SK-N-SH treated with all-trans-retinoic acid at 6 μM for 48 hours (cell line): ENCODE measurements at regions not wholly inside any gene's neighbourhood (a gene's known extent, or its start where the extent isn't known, plus 50 kb on each side); places are given as distances from the start of the nearest gene placed in this dataset.
"Not testable (repeated sequence)": the region's sequence is repeated elsewhere in the genome, so short reads cannot be mapped to it uniquely, and the experiment has no call there.

Experiments
- ATAC-seq: fragments of 200-7000 bp; cut with Tn5 transposase; 3 replicates; pipeline ENCODE4 v1.9.1; 2020; ENCODE audit warnings: mild to moderate bottlenecking, moderate library complexity
- ARNTL ChIP-seq: fragments of 450-650 bp; formaldehyde crosslinking; IDR thresholded peaks from 2 replicates; pipeline ENCODE4 v1.5.0; 2020; ENCODE audit warnings: low read depth, mild to moderate bottlenecking, moderate library complexity, borderline replicate concordance
- BACH2 ChIP-seq: fragments of 250-450 bp; sonication (Bioruptor Pico); IDR thresholded peaks from 2 replicates; pipeline ENCODE4 v1.9.0; 2021; ENCODE audit warnings: mild to moderate bottlenecking, borderline replicate concordance
- ESRRG ChIP-seq: fragments of 250-450 bp; sonication (Bioruptor Pico); IDR thresholded peaks from 2 replicates; pipeline ENCODE4 v1.6.1; 2021; ENCODE audit warnings: mild to moderate bottlenecking
- GLIS3 ChIP-seq: fragments of 250-450 bp; sonication (Bioruptor Pico); IDR thresholded peaks from 2 replicates; pipeline ENCODE4 v1.5.0; 2020; ENCODE audit warnings: mild to moderate bottlenecking, moderate library complexity
- ISL1 ChIP-seq: fragments of 250-450 bp; sonication (Bioruptor Pico); IDR thresholded peaks from 2 replicates; pipeline ENCODE4 v2.1.2; 2022; ENCODE audit warnings: mild to moderate bottlenecking, moderate library complexity
- OSR1 ChIP-seq: fragments of 250-450 bp; sonication (Bioruptor Pico); IDR thresholded peaks from 2 replicates; pipeline ENCODE4 v1.8.0; 2022; ENCODE audit warnings: moderate library complexity, mild to moderate bottlenecking, inconsistent platforms
- PATZ1 ChIP-seq: fragments of 250-450 bp; sonication (Bioruptor Pico); IDR thresholded peaks from 2 replicates; pipeline ENCODE4 v1.8.0; 2020; ENCODE audit warnings: mild to moderate bottlenecking, moderate library complexity, borderline replicate concordance
- RARB ChIP-seq: fragments of 250-450 bp; sonication (Bioruptor Pico); IDR thresholded peaks from 2 replicates; pipeline ENCODE4 v1.8.0; 2021; ENCODE audit warnings: mild to moderate bottlenecking, moderate library complexity
- SNAI2 ChIP-seq: fragments of 250-450 bp; sonication (Bioruptor Pico); IDR thresholded peaks from 2 replicates; pipeline ENCODE4 v1.5.0; 2020; ENCODE audit warnings: mild to moderate bottlenecking, moderate library complexity
- TCF4 ChIP-seq: fragments of 250-450 bp; sonication (Bioruptor Pico); IDR thresholded peaks from 2 replicates; pipeline ENCODE4 v1.8.0; 2021; ENCODE audit warnings: mild to moderate bottlenecking, moderate library complexity, borderline replicate concordance
- TOX ChIP-seq: fragments of 250-450 bp; sonication (Bioruptor Pico); IDR thresholded peaks from 2 replicates; pipeline ENCODE4 v1.8.0; 2021; ENCODE audit warnings: mild to moderate bottlenecking, moderate library complexity, borderline replicate concordance
- ZFP3 ChIP-seq: fragments of 250-450 bp; sonication (Bioruptor Pico); IDR thresholded peaks from 2 replicates; pipeline ENCODE4 v1.5.0; 2020; ENCODE audit warnings: mild to moderate bottlenecking, moderate library complexity
- ZFP30 ChIP-seq: fragments of 450-650 bp; formaldehyde crosslinking; IDR thresholded peaks from 2 replicates; pipeline ENCODE4 v1.5.0; 2022; ENCODE audit warnings: mild to moderate bottlenecking, moderate library complexity
- ZNF565 ChIP-seq: fragments of 450-650 bp; formaldehyde crosslinking; conservative IDR thresholded peaks from 2 replicates; pipeline ENCODE4 v1.5.0; 2020; ENCODE audit warnings: low read depth, mild to moderate bottlenecking, moderate library complexity
- ZNF70 ChIP-seq: fragments of 450-650 bp; formaldehyde crosslinking; IDR thresholded peaks from 2 replicates; pipeline ENCODE4 v1.5.0; 2020; ENCODE audit warnings: mild to moderate bottlenecking, moderate library complexity
- ZNF8 ChIP-seq: fragments of 450-650 bp; formaldehyde crosslinking; IDR thresholded peaks from 2 replicates; pipeline ENCODE4 v1.5.0; 2020; ENCODE audit warnings: mild to moderate bottlenecking, moderate library complexity
- TF ChIP-seq, protein P1 (sequence below): fragments of 250-450 bp; sonication (Bioruptor Pico); IDR thresholded peaks from 2 replicates; pipeline ENCODE4 v1.5.1; 2021; ENCODE audit warnings: mild to moderate bottlenecking, moderate library complexity
- TF ChIP-seq, protein P2 (sequence below): fragments of 250-450 bp; sonication (Bioruptor Pico); IDR thresholded peaks from 2 replicates; pipeline ENCODE4 v1.5.1; 2020; ENCODE audit warnings: low read depth, mild to moderate bottlenecking, moderate library complexity
- TF ChIP-seq, protein P3 (sequence below): fragments of 250-450 bp; sonication (Bioruptor Pico); IDR thresholded peaks from 2 replicates; pipeline ENCODE4 v1.5.0; 2020; ENCODE audit warnings: mild to moderate bottlenecking, moderate library complexity
- TF ChIP-seq, protein P4 (sequence below): fragments of 250-450 bp; sonication (Bioruptor Pico); IDR thresholded peaks from 2 replicates; pipeline ENCODE4 v1.8.0; 2021; ENCODE audit warnings: low read depth, mild to moderate bottlenecking, moderate library complexity, borderline replicate concordance

DNA sequence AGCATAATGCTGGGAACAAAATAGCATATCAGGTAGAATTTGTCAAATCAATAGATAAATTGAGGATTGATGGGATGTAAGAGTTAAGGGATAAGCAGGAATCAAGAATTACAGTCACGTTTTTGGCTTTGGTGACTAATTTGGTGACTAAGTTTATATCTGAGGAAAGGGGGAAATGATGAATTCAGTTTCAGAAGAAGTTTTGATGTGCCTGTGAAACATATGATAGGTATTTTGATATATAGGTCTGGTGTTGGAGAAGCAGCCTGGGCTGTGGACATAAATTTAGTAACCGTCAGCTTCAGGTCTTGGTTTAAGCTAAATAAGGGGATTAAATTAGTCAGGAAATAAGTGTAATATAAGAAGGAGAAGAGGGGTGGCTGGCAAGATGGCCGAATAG is 79.0 kb upstream of the EDA2R start:
- no peak for TF ChIP-seq GLIS3 (CRISPR knock-in tag)
- no peak for TF ChIP-seq ISL1 (CRISPR knock-in tag)
- TF ChIP-seq ZFP3: no peak
- TF ChIP-seq TCF4: no peak
- no peak for TF ChIP-seq RARB (CRISPR knock-in tag)
- TF ChIP-seq, protein P1, sequence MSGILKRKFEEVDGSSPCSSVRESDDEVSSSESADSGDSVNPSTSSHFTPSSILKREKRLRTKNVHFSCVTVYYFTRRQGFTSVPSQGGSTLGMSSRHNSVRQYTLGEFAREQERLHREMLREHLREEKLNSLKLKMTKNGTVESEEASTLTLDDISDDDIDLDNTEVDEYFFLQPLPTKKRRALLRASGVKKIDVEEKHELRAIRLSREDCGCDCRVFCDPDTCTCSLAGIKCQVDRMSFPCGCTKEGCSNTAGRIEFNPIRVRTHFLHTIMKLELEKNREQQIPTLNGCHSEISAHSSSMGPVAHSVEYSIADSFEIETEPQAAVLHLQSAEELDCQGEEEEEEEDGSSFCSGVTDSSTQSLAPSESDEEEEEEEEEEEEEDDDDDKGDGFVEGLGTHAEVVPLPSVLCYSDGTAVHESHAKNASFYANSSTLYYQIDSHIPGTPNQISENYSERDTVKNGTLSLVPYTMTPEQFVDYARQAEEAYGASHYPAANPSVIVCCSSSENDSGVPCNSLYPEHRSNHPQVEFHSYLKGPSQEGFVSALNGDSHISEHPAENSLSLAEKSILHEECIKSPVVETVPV (CRISPR knock-in tag): no peak
- no peak for TF ChIP-seq ESRRG
- TF ChIP-seq ZFP30 (CRISPR knock-in tag): no peak
- TF ChIP-seq ZNF8 (CRISPR knock-in tag): no peak

DNA sequence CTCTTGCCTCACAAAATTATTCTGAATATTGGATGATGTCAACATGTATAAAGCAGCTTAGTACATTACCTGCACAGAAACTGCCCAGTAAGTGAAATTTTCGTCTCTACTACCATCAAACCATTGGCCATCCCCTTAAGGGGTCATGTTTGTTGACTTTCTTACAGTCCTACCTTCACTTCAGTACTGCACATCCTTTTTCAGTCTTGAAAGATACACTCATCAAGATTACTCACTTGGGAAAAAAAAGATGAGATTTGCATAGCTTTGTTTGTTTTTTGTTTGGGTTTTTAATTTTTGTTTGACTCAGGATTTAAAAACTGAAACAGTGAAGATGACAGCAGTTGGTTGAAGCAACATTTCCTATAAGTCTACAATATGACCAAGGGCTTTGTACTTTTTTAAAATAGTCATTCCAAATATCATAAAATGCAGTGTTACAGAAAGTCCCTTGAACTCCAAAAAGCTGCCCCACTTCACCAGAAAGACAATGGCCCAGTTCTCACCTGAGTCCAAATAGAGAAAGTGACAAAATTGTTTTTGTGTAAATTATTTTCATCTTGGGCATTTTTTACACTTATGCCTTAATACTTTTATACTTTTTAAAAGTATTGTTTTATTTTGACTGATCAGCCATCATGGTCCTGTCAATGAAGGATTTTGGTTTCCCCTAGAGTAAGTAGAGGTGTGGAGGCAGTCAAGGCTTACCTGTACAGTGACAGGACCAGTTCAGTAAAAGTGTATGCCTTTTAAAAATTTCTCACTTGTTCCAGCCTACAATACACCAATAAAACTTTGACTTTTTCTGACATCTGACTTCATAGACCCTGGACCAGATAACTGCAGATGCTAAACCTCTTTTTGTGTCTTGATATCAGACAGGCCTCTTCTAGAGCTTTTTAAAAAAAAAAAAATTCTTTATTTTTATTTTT is 59.7 kb upstream of the EDA2R start:
- no peak for TF ChIP-seq ISL1 (CRISPR knock-in tag)
- no peak for TF ChIP-seq ZNF70 (CRISPR knock-in tag)
- TF ChIP-seq TOX (CRISPR knock-in tag): no peak
- TF ChIP-seq, protein P2, sequence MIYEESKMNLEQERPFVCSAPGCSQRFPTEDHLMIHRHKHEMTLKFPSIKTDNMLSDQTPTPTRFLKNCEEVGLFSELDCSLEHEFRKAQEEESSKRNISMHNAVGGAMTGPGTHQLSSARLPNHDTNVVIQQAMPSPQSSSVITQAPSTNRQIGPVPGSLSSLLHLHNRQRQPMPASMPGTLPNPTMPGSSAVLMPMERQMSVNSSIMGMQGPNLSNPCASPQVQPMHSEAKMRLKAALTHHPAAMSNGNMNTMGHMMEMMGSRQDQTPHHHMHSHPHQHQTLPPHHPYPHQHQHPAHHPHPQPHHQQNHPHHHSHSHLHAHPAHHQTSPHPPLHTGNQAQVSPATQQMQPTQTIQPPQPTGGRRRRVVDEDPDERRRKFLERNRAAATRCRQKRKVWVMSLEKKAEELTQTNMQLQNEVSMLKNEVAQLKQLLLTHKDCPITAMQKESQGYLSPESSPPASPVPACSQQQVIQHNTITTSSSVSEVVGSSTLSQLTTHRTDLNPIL (CRISPR knock-in tag): no peak
- TF ChIP-seq TCF4: no peak
- no peak for TF ChIP-seq GLIS3 (CRISPR knock-in tag)
- TF ChIP-seq ZNF565 (CRISPR knock-in tag): no peak
- no peak for TF ChIP-seq RARB (CRISPR knock-in tag)
- no peak for TF ChIP-seq SNAI2 (CRISPR knock-in tag)
- no peak for TF ChIP-seq PATZ1 (CRISPR knock-in tag)
- TF ChIP-seq BACH2 (CRISPR knock-in tag): no peak
- no peak for TF ChIP-seq ARNTL
- TF ChIP-seq, protein P3, sequence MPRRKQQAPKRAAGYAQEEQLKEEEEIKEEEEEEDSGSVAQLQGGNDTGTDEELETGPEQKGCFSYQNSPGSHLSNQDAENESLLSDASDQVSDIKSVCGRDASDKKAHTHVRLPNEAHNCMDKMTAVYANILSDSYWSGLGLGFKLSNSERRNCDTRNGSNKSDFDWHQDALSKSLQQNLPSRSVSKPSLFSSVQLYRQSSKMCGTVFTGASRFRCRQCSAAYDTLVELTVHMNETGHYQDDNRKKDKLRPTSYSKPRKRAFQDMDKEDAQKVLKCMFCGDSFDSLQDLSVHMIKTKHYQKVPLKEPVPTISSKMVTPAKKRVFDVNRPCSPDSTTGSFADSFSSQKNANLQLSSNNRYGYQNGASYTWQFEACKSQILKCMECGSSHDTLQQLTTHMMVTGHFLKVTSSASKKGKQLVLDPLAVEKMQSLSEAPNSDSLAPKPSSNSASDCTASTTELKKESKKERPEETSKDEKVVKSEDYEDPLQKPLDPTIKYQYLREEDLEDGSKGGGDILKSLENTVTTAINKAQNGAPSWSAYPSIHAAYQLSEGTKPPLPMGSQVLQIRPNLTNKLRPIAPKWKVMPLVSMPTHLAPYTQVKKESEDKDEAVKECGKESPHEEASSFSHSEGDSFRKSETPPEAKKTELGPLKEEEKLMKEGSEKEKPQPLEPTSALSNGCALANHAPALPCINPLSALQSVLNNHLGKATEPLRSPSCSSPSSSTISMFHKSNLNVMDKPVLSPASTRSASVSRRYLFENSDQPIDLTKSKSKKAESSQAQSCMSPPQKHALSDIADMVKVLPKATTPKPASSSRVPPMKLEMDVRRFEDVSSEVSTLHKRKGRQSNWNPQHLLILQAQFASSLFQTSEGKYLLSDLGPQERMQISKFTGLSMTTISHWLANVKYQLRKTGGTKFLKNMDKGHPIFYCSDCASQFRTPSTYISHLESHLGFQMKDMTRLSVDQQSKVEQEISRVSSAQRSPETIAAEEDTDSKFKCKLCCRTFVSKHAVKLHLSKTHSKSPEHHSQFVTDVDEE (CRISPR knock-in tag): no peak
- TF ChIP-seq ESRRG: no peak
- TF ChIP-seq, protein P4, sequence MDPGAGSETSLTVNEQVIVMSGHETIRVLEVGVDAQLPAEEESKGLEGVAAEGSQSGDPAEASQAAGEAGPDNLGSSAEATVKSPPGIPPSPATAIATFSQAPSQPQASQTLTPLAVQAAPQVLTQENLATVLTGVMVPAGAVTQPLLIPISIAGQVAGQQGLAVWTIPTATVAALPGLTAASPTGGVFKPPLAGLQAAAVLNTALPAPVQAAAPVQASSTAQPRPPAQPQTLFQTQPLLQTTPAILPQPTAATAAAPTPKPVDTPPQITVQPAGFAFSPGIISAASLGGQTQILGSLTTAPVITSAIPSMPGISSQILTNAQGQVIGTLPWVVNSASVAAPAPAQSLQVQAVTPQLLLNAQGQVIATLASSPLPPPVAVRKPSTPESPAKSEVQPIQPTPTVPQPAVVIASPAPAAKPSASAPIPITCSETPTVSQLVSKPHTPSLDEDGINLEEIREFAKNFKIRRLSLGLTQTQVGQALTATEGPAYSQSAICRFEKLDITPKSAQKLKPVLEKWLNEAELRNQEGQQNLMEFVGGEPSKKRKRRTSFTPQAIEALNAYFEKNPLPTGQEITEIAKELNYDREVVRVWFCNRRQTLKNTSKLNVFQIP (CRISPR knock-in tag): no peak
- TF ChIP-seq OSR1 (CRISPR knock-in tag): no peak
- no peak for TF ChIP-seq ZNF8 (CRISPR knock-in tag)
- ATAC-seq: no peak

More for the DNA sequence above, 79.0 kb upstream of the EDA2R start:
- ATAC-seq: no peak; the same call in 2 of the 3 replicates

DNA sequence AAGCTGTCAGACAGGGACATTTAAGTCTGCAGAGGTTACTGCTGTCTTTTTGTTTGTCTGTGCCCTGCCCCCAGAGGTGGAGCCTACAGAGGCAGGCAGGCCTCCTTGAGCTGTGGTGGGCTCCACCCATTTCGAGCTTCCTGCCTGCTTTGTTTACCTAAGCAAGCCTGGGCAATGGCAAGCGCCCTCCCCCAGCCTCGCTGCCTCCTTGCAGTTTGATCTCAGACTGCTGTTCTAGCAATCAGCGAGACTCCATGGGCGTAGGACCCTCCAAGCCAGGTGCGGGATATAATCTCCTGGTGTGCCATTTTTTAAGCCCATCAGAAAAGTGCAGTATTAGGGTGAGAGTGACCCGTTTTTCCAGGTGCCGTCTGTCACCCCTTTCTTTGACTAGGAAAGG is 53.6 kb upstream of the EDA2R start:
- ATAC-seq: not testable (repeated sequence)
